ENCODE measurements at regions not wholly inside any gene's neighbourhood (a gene's known extent, or its start where the extent isn't known, plus 50 kb on each side); places are given as distances from the start of the nearest gene placed in this dataset.

DNA sequence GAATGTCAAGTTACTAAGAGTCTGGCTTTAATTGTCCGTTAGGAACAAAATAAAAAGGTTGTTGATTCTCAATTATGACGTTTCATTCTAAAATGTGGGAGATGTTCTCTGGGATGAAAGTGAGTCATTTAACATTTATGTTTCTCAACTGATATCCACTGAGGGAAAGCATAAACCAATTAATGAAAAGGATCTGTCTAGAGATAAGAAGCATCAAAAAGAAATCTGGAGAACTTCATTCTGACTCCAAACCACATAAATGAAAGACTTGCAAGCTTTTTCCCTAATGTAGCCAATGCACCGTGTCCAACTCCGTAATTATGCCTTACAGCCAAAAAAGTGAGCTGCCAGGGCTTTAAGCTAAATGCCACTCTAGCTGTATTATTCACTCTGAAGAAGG lies 654.2 kb downstream of the TLE1 start:
- TF ChIP-seq, protein P1, sequence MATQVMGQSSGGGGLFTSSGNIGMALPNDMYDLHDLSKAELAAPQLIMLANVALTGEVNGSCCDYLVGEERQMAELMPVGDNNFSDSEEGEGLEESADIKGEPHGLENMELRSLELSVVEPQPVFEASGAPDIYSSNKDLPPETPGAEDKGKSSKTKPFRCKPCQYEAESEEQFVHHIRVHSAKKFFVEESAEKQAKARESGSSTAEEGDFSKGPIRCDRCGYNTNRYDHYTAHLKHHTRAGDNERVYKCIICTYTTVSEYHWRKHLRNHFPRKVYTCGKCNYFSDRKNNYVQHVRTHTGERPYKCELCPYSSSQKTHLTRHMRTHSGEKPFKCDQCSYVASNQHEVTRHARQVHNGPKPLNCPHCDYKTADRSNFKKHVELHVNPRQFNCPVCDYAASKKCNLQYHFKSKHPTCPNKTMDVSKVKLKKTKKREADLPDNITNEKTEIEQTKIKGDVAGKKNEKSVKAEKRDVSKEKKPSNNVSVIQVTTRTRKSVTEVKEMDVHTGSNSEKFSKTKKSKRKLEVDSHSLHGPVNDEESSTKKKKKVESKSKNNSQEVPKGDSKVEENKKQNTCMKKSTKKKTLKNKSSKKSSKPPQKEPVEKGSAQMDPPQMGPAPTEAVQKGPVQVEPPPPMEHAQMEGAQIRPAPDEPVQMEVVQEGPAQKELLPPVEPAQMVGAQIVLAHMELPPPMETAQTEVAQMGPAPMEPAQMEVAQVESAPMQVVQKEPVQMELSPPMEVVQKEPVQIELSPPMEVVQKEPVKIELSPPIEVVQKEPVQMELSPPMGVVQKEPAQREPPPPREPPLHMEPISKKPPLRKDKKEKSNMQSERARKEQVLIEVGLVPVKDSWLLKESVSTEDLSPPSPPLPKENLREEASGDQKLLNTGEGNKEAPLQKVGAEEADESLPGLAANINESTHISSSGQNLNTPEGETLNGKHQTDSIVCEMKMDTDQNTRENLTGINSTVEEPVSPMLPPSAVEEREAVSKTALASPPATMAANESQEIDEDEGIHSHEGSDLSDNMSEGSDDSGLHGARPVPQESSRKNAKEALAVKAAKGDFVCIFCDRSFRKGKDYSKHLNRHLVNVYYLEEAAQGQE (IDR thresholded peaks at IDR 0.05; ENCODE audit: insufficient read depth in 1 of 2, low read depth in 2 of 2, low read length in 2 of 2), result no peak
- no peak for TF ChIP-seq TAF1 (IDR thresholded peaks at IDR 0.05; ENCODE audit: borderline replicate concordance, insufficient read depth, low read length)
- no peak for TF ChIP-seq SIN3A (IDR thresholded peaks at IDR 0.05; ENCODE audit: borderline replicate concordance, insufficient read depth, low read length)
- TF ChIP-seq POLR2AphosphoS5 (IDR thresholded peaks at IDR 0.05; ENCODE audit: low read depth, low read length), result no peak
- no peak for TF ChIP-seq FOXP2 (optimal IDR thresholded peaks at IDR 0.05; ENCODE audit: borderline replicate concordance, extremely low read depth, extremely low read length, insufficient read depth)

DNA sequence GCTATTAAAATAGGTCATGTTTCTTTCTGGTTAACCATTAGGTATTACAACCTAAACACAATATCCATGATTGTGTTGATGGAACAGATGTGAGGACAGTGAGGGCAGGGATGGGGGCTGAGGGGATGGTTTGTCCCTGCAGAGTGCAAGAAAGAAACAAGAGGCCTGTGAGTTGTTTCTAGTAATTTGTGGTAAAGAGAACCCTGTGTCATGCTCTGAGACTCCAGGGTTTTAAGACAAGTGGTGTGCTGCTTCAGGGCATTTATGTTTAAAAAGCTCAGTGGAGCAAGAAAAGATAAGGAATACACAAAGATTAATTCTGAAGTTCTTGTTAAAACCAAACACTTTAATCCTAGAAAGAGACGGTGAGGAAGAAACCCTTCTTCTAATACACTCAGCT lies 656.5 kb downstream of the TLE1 start:
- TF ChIP-seq SIN3A (IDR thresholded peaks at IDR 0.05; ENCODE audit: borderline replicate concordance, insufficient read depth, low read length) (no peak), POLR2AphosphoS5 (IDR thresholded peaks at IDR 0.05; ENCODE audit: low read depth, low read length) (no peak), TAF1 (IDR thresholded peaks at IDR 0.05; ENCODE audit: borderline replicate concordance, insufficient read depth, low read length) (no peak), FOXP2 (optimal IDR thresholded peaks at IDR 0.05; ENCODE audit: borderline replicate concordance, extremely low read depth, extremely low read length, insufficient read depth) (no peak)
- TF ChIP-seq, protein P1 (IDR thresholded peaks at IDR 0.05; ENCODE audit: insufficient read depth in 1 of 2, low read depth in 2 of 2, low read length in 2 of 2), result no peak

- TF ChIP-seq, protein P1 (IDR thresholded peaks at IDR 0.05; ENCODE audit: insufficient read depth in 1 of 2, low read depth in 2 of 2, low read length in 2 of 2), result no peak
- TF ChIP-seq SIN3A (IDR thresholded peaks at IDR 0.05; ENCODE audit: borderline replicate concordance, insufficient read depth, low read length), result no peak
- no peak for TF ChIP-seq POLR2AphosphoS5 (IDR thresholded peaks at IDR 0.05; ENCODE audit: low read depth, low read length)
- TF ChIP-seq TAF1 (IDR thresholded peaks at IDR 0.05; ENCODE audit: borderline replicate concordance, insufficient read depth, low read length), result no peak
- TF ChIP-seq FOXP2 (optimal IDR thresholded peaks at IDR 0.05; ENCODE audit: borderline replicate concordance, extremely low read depth, extremely low read length, insufficient read depth), result no peak
Observed at GRCh38 chr9:81032030-81032572, 657.2 kb downstream of the TLE1 start.

GRCh38 chr9:81031422-81032029 lies 657.8 kb downstream of the TLE1 start:
- TF ChIP-seq POLR2AphosphoS5 (IDR thresholded peaks at IDR 0.05; ENCODE audit: low read depth, low read length), result no peak
- TF ChIP-seq, protein P1 (IDR thresholded peaks at IDR 0.05; ENCODE audit: insufficient read depth in 1 of 2, low read depth in 2 of 2, low read length in 2 of 2), result no peak
- no peak for TF ChIP-seq FOXP2 (optimal IDR thresholded peaks at IDR 0.05; ENCODE audit: borderline replicate concordance, extremely low read depth, extremely low read length, insufficient read depth)
- no peak for TF ChIP-seq TAF1 (IDR thresholded peaks at IDR 0.05; ENCODE audit: borderline replicate concordance, insufficient read depth, low read length)
- no peak for TF ChIP-seq SIN3A (IDR thresholded peaks at IDR 0.05; ENCODE audit: borderline replicate concordance, insufficient read depth, low read length)
